H1 (cell line): ENCODE measurements at regions not wholly inside any gene's neighbourhood (a gene's known extent, or its start where the extent isn't known, plus 50 kb on each side); places are given as distances from the start of the nearest gene placed in this dataset.

Experiments used
- CTCF ChIA-PET: fragments of 300-600 bp; sonication (Branson Sonifier 250); formaldehyde crosslinking; loops from one replicate; lab custom pipeline; 2021; ENCODE audit not compliant: partially characterized antibody; lab: Charles Lee
- POLR2A ChIA-PET: fragments of 300-600 bp; sonication (Branson Sonifier 250); formaldehyde crosslinking; loops from one replicate; lab custom pipeline; 2021; ENCODE audit warnings: inconsistent platforms; ENCODE audit not compliant: partially characterized antibody; lab: Charles Lee
- DNase-seq, 2 experiments: peaks; one replicate each; pipeline versions ENCODE4 v3.0.0 to v3.0.0-alpha.2; 2010 to 2022; ENCODE audit warnings: low spot score in 2 of 2, low read depth in 1 of 2, mixed read lengths in 1 of 2
- FAIRE-seq: peaks from 2 replicates; lab custom pipeline; 2011; peaks lifted over from hg19 to GRCh38; lab: Jason Lieb, UNC
- H2AFZ ChIP-seq: 2 replicates; pipeline ENCODE4 v1.8.1; 2012; ENCODE audit warnings: low read length, inconsistent platforms
- H2AK5ac ChIP-seq: 2 replicates; pipeline ENCODE4 v1.6.1; 2013; ENCODE audit warnings: low read depth, low read length
- H2BK120ac ChIP-seq: replicated peaks from 2 replicates; pipeline ENCODE3; 2013; ENCODE audit warnings: low read depth, low read length, inconsistent platforms
- H2BK12ac ChIP-seq: 2 replicates; pipeline ENCODE4 v1.6.1; 2013; ENCODE audit warnings: low read depth, low read length
- H2BK15ac ChIP-seq: 2 replicates; pipeline ENCODE4 v1.6.1; 2013; ENCODE audit warnings: low read length
- H2BK20ac ChIP-seq: 2 replicates; pipeline ENCODE4 v1.6.1; 2013; ENCODE audit warnings: low read length
- H2BK5ac ChIP-seq: 2 replicates; pipeline ENCODE4 v1.6.1; 2013; ENCODE audit warnings: low read depth, low read length
- H3K14ac ChIP-seq: 2 replicates; pipeline ENCODE4 v1.6.1; 2013; ENCODE audit warnings: inconsistent platforms; ENCODE audit not compliant: insufficient read length
- H3K18ac ChIP-seq: 2 replicates; pipeline ENCODE4 v1.6.1; 2013; ENCODE audit warnings: low read length; ENCODE audit errors: extremely low read depth
- H3K23ac ChIP-seq: 2 replicates; pipeline ENCODE4 v1.6.1; 2013; ENCODE audit warnings: inconsistent platforms; ENCODE audit not compliant: insufficient read length
- H3K23me2 ChIP-seq: 2 replicates; pipeline ENCODE4 v1.6.1; 2013; ENCODE audit warnings: low read depth, low read length
- H3K27ac ChIP-seq: 2 replicates; pipeline ENCODE4 v1.6.1; 2011; ENCODE audit warnings: low read depth, low read length, inconsistent platforms
- H3K27me3 ChIP-seq, 4 experiments: replicated peaks in 1 of 4; 1 replicate in 1 of 4; 2 replicates in 3 of 4; pipeline versions ENCODE4 v1.6.1 to v1.8.1; 2011 to 2013; ENCODE audit warnings: low read length in 3 of 4, mild to moderate bottlenecking in 3 of 4, inconsistent platforms in 2 of 4, mixed read lengths in 2 of 4, moderate library complexity in 1 of 4; ENCODE audit not compliant: control insufficient read depth in 3 of 4, insufficient read depth in 3 of 4; ENCODE audit errors: extremely low read depth in 1 of 4
- H3K36me3 ChIP-seq, 4 experiments: 2 replicates each; pipeline versions ENCODE4 v1.6.1 to v1.8.1; 2011 to 2013; ENCODE audit warnings: mild to moderate bottlenecking in 4 of 4, low read length in 3 of 4, moderate library complexity in 2 of 4, control low read depth in 1 of 4, inconsistent platforms in 1 of 4; ENCODE audit not compliant: insufficient read depth in 4 of 4, control insufficient read depth in 2 of 4
- H3K4ac ChIP-seq: replicated peaks from 2 replicates; pipeline ENCODE3; 2013; ENCODE audit warnings: low read length, low read depth, mixed read lengths, inconsistent platforms; ENCODE audit not compliant: insufficient read length
- H3K4me1 ChIP-seq, 4 experiments: replicated peaks in 1 of 4; 1 replicate in 1 of 4; 2 replicates in 3 of 4; pipeline versions ENCODE4 v1.6.1 to v1.8.1; 2011 to 2013; ENCODE audit warnings: low read length in 3 of 4, inconsistent platforms in 2 of 4, mixed read lengths in 1 of 4; ENCODE audit not compliant: insufficient read depth in 4 of 4, control insufficient read depth in 3 of 4
- H3K4me2 ChIP-seq, 2 experiments: 2 replicates each; pipeline versions ENCODE4 v1.6.1 to v1.8.1; 2011 to 2013; ENCODE audit warnings: low read depth in 2 of 2, low read length in 2 of 2, control low read depth in 1 of 2, inconsistent platforms in 1 of 2, mild to moderate bottlenecking in 1 of 2; ENCODE audit not compliant: insufficient read depth in 1 of 2
- H3K4me3 ChIP-seq, 4 experiments: fragments of 200-600, 300-600 bp in 1 of 4; sonication (generic), shearing (Covaris generic), sonication (Bioruptor Twin) in 1 of 4; 2 replicates each; pipeline versions ENCODE4 v1.5.1 to v1.8.1; 2011 to 2016; ENCODE audit warnings: low read length in 4 of 4, low read depth in 3 of 4, control low read depth in 2 of 4, inconsistent platforms in 2 of 4, mild to moderate bottlenecking in 2 of 4, mixed read lengths in 1 of 4, moderate library complexity in 1 of 4; ENCODE audit not compliant: insufficient read depth in 2 of 4; ENCODE audit errors: extremely low read depth in 1 of 4
- H3K56ac ChIP-seq: replicated peaks from 2 replicates; pipeline ENCODE3; 2013; ENCODE audit warnings: low read depth, mild to moderate bottlenecking, mixed read lengths, low read length, inconsistent platforms; ENCODE audit not compliant: insufficient read length
- H3K79me1 ChIP-seq: 2 replicates; pipeline ENCODE4 v1.6.1; 2013; ENCODE audit warnings: low read depth, low read length, control low read depth
- H3K79me2 ChIP-seq, 2 experiments: 2 replicates each; pipeline versions ENCODE4 v1.6.1 to v1.8.1; 2012 to 2013; ENCODE audit warnings: low read length in 2 of 2, mild to moderate bottlenecking in 2 of 2, inconsistent platforms in 1 of 2; ENCODE audit not compliant: insufficient read depth in 2 of 2, control insufficient read depth in 1 of 2
- H3K9ac ChIP-seq, 4 experiments: replicated peaks in 1 of 4; 1 replicate in 1 of 4; 2 replicates in 3 of 4; pipeline versions ENCODE4 v1.6.1 to v1.8.1; 2011 to 2013; ENCODE audit warnings: low read depth in 3 of 4, low read length in 3 of 4, control low read depth in 2 of 4, mild to moderate bottlenecking in 2 of 4, moderate library complexity in 2 of 4, inconsistent platforms in 1 of 4; ENCODE audit errors: extremely low read depth in 1 of 4
- H3K9me3 ChIP-seq, 2 experiments: 2 replicates each; pipeline versions ENCODE4 v1.6.1 to v1.8.1; 2012 to 2013; ENCODE audit warnings: mild to moderate bottlenecking in 2 of 2, moderate library complexity in 2 of 2, control low read depth in 1 of 2, inconsistent platforms in 1 of 2, low read depth in 1 of 2, low read length in 1 of 2, mixed read lengths in 1 of 2; ENCODE audit not compliant: insufficient read depth in 2 of 2
- H4K20me1 ChIP-seq, 2 experiments: replicated peaks in 1 of 2; 2 replicates each; pipeline versions ENCODE3 to v1.8.1; 2011 to 2013; ENCODE audit warnings: inconsistent platforms in 2 of 2, low read length in 2 of 2, mild to moderate bottlenecking in 1 of 2; ENCODE audit not compliant: insufficient read depth in 2 of 2, control insufficient read depth in 1 of 2
- H4K5ac ChIP-seq: 2 replicates; pipeline ENCODE4 v1.6.1; 2013; ENCODE audit warnings: low read length, low read depth, mixed read lengths, inconsistent platforms; ENCODE audit not compliant: insufficient read length
- H4K8ac ChIP-seq: 2 replicates; pipeline ENCODE4 v1.8.0; 2013; ENCODE audit warnings: mild to moderate bottlenecking, moderate library complexity, low read length, inconsistent platforms; ENCODE audit not compliant: insufficient read depth; ENCODE audit errors: extremely low read depth
- H4K91ac ChIP-seq: replicated peaks from 2 replicates; pipeline ENCODE3; 2013; ENCODE audit warnings: low read length, mixed read lengths, inconsistent platforms; ENCODE audit not compliant: insufficient read length
- KDM4A ChIP-seq: IDR thresholded peaks from one replicate; pipeline ENCODE4 v1.7.1; 2012; ENCODE audit warnings: low read depth, mild to moderate bottlenecking, moderate library complexity, low read length, inconsistent platforms; ENCODE audit not compliant: severe bottlenecking
- WGBS, 2 experiments: shearing (Covaris generic) in 1 of 2; methylation state at CpG; one replicate each; pipeline versions ENCODE4 v1.1.6 to v1.1.7; 2013 to 2015; ENCODE audit warnings: low lambda C conversion rate in 2 of 2, mixed read lengths in 2 of 2, inconsistent platforms in 1 of 2, low coverage in 1 of 2, missing lambda C conversion rate in 1 of 2; ENCODE audit not compliant: insufficient replicate concordance in 2 of 2, insufficient coverage in 1 of 2, insufficient read length in 1 of 2; ENCODE audit errors: extremely low coverage in 1 of 2, missing lambda C conversion rate in 1 of 2; 5-methylcytosine and 5-hydroxymethylcytosine counted together
- TF ChIP-seq, protein P1 (sequence below): IDR thresholded peaks from 2 replicates; pipeline ENCODE4 v1.6.1; 2011; ENCODE audit warnings: low read depth, mild to moderate bottlenecking, low read length; ENCODE audit not compliant: insufficient read depth

- no peaks in the 10 kb centered on the region for H4K20me1 ChIP-seq
- no peaks in the 10 kb centered on the region; the same call in 1 of the 2 replicates for H3K79me1 ChIP-seq
- H2AK5ac ChIP-seq: no peak overlapping the region
- H2BK12ac ChIP-seq: no peak overlapping the region
- H3K79me2 ChIP-seq: no peaks in the 10 kb centered on the region
- no peak overlapping the region for H4K91ac ChIP-seq
- H3K9ac ChIP-seq: no peak overlapping the region
- FAIRE-seq (no peak), DNase-seq (no peak)
- H3K4ac ChIP-seq: no peak overlapping the region
- H3K9me3 ChIP-seq: no peaks in the 10 kb centered on the region
- no peaks in the 10 kb centered on the region for H3K36me3 ChIP-seq
- ChIA-PET POLR2A (no interaction called here), CTCF (interaction anchor here (0.8 to 1.6 kb wide), 3 partner anchors 10 to 961 kb away, joined by 4 to 6 read pairs (median 4); no protein-coding TSS in a partner anchor)
- no peak overlapping the region for H2BK15ac ChIP-seq
- H2BK20ac ChIP-seq: no peak overlapping the region
- no peaks in the 10 kb centered on the region; the same call in 1 of the 2 replicates for H3K23me2 ChIP-seq
- H3K4me1 ChIP-seq: no peaks in the 10 kb centered on the region
- H2BK120ac ChIP-seq: no peak overlapping the region
- no peak overlapping the region for H3K14ac ChIP-seq
- H3K27ac ChIP-seq: no peak overlapping the region
- H3K18ac ChIP-seq: no peak overlapping the region
- H3K56ac ChIP-seq: no peak overlapping the region
- no peaks in the 10 kb centered on the region for H3K27me3 ChIP-seq
- TF ChIP-seq, protein P1, sequence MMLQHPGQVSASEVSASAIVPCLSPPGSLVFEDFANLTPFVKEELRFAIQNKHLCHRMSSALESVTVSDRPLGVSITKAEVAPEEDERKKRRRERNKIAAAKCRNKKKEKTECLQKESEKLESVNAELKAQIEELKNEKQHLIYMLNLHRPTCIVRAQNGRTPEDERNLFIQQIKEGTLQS: no peak
- TF ChIP-seq KDM4A: no peak
- H4K8ac ChIP-seq: no peak overlapping the region
- H3K23ac ChIP-seq: no peak overlapping the region
- H4K5ac ChIP-seq: no peak overlapping the region
- H2AFZ ChIP-seq: no peak overlapping the region
- 91% methylated on average over 6 of the region's 6 CpGs; no CpG with 5 or more reads in 1 of the 2 experiments for WGBS, 2 experiments
- no peak overlapping the region for H3K4me2 ChIP-seq
- H2BK5ac ChIP-seq: no peak overlapping the region
- H3K4me3 ChIP-seq: no peak overlapping the region
Observed at GRCh38 chr9:82598241-82599039, 464.5 kb downstream of the RASEF start.
